Colon (tissue), 2 donors: ENCODE measurements at regions not wholly inside any gene's neighbourhood (a gene's known extent, or its start where the extent isn't known, plus 50 kb on each side); places are given as distances from the start of the nearest gene placed in this dataset.
A peak's percentile ranks its signal among the peaks of the same experiment; 100 is the strongest.

Experiments
- FAIRE-seq: peaks from 2 replicates; lab custom pipeline; 2012; peaks lifted over from hg19 to GRCh38; lab: Jason Lieb, UNC
- donor health status: control.
- donor health status: control.

- FAIRE-seq, result no peak
Measured at GRCh38 chr10:60466267-60467201, 76.9 kb upstream of the ANK3 start.

GRCh38 chr10:60465801-60466200 lies 76.1 kb upstream of the ANK3 start:
- FAIRE-seq, result no peak

- no peak for FAIRE-seq
Measured at GRCh38 chr10:60464659-60465058, 75.0 kb upstream of the ANK3 start.

- no peak for FAIRE-seq
Measured at GRCh38 chr10:60463746-60464145, 74.1 kb upstream of the ANK3 start.

GRCh38 chr10:60461688-60462087 lies 72.0 kb upstream of the ANK3 start:
- no peak for FAIRE-seq

- FAIRE-seq, result no peak
Measured at GRCh38 chr10:60459701-60460457, 70.2 kb upstream of the ANK3 start.

GRCh38 chr10:60456053-60456452 lies 66.4 kb upstream of the ANK3 start:
- no peak for FAIRE-seq

- no peak for FAIRE-seq
Measured at GRCh38 chr10:60454336-60454735, 64.7 kb upstream of the ANK3 start.

GRCh38 chr10:60453036-60453435 lies 63.4 kb upstream of the ANK3 start:
- no peak for FAIRE-seq

- FAIRE-seq, result no peak
Measured at GRCh38 chr10:60450291-60450690, 60.6 kb upstream of the ANK3 start.

GRCh38 chr10:60448246-60448645 lies 58.6 kb upstream of the ANK3 start:
- no peak for FAIRE-seq

- no peak for FAIRE-seq
Measured at GRCh38 chr10:60446851-60447250, 57.2 kb upstream of the ANK3 start.

- no peak for FAIRE-seq
Measured at GRCh38 chr10:60446070-60446833, 56.6 kb upstream of the ANK3 start.

- FAIRE-seq, result peak; percentile 45
Measured at GRCh38 chr10:60444494-60445064, 54.9 kb upstream of the ANK3 start.

- FAIRE-seq, result no peak
Measured at GRCh38 chr10:60443346-60443745, 53.7 kb upstream of the ANK3 start.

- FAIRE-seq, result no peak
Measured at GRCh38 chr10:60441515-60441914, 51.8 kb upstream of the ANK3 start.

- no peak for FAIRE-seq
Measured at GRCh38 chr10:60439641-60440040, 50.0 kb upstream of the ANK3 start.
